Stimulated activated CD4-positive, alpha-beta T cell treated with anti-CD3 and anti-CD28 coated beads, Interleukin-2, amount 100 ng/mL, for 24 hours (primary cell): ENCODE measurements at regions not wholly inside any gene's neighbourhood (a gene's known extent, or its start where the extent isn't known, plus 50 kb on each side); places are given as distances from the start of the nearest gene placed in this dataset.
A peak's percentile ranks its signal among the peaks of the same experiment; 100 is the strongest.

Source experiments
- DNase-seq, 2 donors: peaks; one replicate each; pipeline ENCODE4 v3.0.0-alpha.2; 2020

DNA sequence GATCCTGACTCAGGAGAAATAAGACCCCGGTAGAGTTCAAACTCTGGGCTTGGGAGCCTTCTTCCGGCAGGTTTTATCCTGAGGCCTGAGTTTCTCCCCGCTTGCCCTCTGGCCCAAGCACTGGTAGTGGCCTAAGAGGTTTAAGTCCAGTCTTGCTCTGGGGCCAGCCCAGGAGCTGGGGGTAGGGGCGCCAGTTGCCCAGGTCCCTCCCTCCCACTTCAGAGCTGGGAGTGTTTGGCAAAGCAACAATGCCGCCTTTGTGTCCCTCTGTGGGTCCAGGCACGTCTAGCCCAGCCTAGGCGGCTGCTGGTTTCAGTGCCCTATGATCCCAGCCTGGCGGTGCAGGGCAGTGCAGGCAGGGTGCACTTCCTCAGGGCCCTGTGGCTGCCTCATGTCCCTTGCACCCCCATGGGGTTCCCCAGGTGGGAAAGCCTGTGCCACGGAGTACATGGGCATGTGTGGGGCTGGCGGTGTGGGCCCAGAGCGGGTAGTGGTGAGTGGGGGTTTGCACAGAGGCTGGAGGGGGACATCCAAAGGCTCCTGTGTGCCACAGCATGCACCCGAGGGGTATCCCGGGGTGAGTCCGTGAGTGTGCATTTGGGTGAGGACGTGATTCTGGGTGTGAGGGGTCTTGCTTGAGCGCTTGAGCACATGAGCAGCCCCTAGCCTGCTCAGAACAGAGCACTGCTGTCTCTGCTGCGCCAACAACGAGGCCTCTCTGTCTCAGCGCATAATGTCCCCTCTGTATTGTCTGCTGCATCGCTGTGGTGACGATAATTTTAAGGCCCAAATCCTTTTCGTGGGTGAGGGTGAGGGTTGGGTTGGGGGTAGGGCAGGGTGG lies 61.7 kb upstream of the PSD2 start:
- DNase-seq, result no peak

DNA sequence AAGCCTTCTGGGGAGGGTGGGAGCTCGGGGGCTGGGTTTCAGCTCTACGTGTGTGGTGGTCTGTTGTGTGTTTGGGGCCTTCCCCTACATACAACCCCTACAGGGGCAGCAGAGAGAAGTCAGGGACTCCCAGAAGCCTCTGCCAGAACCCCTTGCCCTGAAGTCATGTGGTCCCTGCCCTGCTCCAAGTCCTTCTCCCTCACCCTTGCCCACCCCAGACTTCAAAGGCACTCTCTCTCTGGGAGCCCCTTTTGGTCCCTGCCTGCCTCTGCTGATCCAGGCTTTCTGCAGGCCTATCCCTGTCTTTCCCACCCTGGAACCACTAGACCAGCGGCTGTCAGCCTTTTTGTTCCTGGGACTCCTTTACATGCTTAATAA lies 61.1 kb upstream of the PSD2 start:
- DNase-seq, result no peak

DNA sequence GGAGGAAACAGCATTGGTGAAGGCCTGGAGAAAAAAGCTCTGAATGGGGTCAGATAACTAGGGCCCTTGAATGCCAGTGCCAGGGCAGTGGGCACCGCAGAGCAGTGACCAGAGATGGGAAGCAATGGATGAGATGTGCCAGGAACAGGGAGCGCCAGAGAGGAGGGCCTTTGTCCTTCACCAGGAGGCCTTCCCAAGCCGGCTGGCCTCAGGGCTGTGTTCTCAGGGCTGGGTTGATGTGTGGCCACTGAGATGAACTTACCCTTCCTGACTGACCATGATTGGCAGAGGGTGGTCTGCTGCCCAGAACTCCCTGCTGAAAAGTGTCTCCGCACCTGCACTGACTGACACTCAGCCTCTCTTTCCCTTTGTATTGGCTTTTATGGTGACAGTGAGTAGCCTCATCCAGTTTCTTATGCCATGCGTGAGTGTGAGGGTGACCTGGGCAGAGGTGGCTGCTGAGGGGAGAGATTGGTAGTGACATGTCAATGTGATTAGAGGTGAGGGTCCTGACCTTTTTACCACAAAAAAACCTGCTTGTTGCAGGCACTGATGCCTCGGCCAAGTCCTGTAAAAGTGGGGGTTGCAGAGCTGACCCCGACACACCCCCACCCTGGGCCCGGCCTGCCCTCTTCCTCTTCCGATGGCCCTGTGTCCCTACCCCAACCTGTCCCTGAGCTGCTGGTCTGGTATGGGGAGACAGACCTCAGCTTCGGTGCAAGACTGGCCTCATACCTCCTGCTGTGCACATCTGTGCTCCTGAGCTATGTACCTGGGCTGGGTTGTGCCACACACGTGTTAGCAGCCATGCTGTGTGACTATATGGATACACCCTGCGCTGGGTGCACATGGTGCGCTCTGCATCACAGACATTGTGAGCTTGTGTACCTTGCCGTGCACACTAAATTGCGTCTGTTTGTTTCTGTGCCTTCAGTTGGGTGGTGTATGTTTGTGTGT lies 57.1 kb upstream of the PSD2 start:
- no peak for DNase-seq

DNA sequence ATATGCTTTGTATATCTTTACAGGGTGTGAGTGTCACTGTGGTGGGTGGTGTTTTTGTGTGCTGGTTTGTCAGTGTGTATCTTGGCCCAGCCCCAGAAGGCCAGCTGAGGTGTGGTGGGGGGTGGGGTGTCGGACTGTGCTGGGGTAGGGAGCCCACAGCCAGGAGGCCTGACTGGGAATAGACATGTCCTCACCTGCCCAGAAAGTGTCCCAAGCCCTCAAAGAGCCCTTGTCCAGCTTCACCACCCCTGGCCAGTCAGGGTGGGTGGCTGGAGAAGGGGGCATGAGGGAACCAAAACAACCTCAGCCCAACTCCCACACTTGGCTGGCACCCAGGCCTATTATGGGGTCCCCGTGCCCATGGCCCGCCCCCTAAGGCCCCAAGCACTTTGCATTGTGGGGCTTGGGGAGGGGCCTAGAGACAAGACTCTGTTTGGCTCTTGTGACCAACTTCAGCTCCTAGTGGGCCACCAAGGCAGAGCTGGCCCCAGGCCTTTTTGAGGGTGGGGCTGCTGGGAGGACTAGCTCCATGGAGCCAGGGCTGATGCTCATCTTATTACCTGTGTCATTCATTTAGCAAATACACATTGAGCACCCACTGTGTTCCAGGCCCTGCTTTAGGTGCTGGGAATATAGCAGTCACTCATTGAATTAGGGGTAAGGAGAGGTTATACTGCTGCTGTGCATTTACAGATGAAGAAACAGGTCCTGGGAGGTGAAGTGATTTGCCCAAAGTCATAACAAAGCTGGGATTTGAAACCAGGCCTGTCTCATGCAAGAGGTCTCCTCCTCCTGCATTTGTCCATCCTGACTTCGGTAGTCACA lies 56.2 kb upstream of the PSD2 start:
- no peak for DNase-seq

DNA sequence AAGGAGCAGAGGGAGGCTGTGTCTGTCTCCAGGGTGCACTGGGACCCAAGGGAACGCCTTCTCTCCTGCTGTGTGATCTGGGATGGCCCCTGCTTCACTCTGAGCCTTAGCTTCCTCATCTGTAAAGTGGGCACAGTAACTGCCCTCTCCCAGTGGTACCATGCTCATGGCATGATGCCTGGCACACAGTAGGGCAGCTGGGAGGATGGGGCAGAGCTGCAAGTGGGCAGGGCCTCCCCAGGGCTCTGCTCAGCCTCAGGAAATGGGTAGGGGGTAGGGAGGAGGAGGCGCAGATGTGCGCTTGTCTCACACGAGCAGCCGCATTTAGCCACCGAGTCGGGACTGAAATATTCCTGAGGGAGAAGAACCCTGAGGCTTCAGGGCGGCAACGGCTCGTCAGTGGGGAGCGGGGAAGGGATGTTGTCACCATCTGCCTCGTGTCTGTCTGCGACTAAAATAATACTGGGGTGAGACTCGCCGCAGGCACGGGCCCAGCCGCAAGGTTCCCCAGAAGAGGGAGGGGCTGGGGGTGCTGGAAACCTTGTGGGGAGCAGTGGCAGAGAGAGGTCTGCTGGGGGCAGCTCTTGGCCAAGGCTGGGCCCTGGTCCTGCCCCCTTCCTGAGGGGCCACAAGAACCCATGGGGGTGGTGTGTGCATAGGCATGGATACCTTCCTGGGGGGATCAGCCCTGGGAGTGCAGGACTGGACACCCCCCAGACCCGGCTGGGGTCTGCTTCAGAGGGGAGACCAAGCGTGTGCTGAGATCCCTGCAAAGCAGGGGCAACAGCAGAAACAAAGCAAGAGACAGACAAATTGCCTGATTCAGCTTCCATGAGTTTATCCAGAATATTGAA lies 55.2 kb upstream of the PSD2 start:
- DNase-seq, result no peak

DNA sequence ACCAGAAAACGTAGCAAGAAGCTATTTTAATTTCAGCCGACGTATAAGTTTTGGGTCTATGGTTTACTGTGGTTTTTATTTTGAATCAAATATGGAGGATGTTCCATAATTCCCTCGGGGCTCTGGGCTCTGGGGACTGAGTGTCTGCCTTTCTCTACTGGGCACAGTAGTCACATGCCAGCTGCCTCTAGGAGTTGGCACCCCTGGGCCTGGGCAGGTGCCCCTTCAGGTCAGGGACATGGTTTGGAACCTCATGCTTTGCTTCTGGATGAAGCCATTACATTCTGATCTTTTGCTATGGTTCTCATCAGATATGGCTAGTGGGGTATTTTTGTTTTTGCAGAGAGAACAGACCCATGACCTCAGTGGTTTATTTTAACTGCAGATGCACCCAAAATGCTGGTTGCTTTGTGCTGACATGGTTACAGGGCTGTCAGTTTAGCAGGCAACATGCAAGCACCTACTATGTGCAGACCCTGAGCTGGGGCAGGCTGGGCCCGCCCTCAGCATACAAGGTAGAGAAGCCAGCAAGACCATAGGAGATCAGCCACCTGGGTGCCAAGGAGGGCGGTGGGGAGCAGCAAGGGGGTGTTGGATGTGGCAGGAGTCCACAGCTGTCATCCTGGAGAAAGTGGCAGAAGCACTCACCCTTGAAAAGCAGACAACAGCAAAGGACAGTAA lies 54.5 kb upstream of the PSD2 start:
- DNase-seq, result no peak

DNA sequence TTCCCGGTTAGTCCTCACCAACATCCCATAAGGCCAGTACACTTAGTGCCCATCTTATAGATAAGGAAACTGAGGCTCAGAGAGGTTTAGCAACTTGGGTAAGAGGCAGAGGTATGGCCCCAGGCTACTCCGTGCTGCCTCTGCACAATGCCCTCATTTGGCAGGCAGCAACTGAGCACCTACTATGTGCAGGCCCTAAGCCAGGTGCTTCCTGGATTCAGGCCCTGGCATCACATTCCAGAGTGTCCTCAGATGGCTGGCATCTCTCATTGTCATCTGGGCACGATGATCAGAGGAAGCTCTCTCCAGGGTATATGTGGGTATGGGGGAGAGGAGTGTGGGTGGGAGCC lies 53.8 kb upstream of the PSD2 start:
- DNase-seq, result no peak

DNA sequence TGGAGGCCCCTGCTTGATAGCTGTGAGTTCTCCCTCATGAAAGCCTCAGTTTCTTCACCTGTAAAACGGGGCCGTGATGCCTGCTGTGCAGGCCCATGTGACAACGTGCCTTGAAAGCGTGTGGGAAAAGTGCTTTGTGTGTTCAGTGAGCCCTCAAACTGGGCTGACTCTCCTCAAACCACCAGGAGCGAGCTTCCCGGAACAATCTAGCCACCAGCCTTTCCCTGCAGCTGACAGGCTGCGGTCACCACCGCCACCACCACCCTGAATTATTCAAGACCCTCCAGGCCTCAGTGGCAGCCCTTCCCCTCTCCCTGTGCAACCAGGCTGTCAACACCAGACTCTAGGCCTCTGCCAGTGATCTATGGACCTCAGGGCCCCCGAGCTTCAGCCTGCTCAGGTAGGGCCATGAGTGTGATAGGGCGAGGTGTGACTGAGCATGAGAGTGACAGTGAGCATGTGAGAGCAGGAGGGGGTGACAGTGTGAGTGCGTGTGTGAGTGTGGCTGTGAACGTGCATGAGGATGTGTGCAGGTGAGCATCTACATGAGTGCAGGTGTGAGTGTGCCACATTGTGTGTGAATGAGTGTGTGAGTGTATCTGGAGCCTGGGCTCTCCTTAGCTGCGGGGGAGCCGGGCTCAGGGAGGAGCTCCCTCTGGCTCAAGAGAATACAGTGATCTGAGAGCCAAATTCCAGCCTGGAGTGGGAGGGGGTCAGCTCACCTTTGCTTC lies 53.3 kb upstream of the PSD2 start:
- DNase-seq, result no peak

DNA sequence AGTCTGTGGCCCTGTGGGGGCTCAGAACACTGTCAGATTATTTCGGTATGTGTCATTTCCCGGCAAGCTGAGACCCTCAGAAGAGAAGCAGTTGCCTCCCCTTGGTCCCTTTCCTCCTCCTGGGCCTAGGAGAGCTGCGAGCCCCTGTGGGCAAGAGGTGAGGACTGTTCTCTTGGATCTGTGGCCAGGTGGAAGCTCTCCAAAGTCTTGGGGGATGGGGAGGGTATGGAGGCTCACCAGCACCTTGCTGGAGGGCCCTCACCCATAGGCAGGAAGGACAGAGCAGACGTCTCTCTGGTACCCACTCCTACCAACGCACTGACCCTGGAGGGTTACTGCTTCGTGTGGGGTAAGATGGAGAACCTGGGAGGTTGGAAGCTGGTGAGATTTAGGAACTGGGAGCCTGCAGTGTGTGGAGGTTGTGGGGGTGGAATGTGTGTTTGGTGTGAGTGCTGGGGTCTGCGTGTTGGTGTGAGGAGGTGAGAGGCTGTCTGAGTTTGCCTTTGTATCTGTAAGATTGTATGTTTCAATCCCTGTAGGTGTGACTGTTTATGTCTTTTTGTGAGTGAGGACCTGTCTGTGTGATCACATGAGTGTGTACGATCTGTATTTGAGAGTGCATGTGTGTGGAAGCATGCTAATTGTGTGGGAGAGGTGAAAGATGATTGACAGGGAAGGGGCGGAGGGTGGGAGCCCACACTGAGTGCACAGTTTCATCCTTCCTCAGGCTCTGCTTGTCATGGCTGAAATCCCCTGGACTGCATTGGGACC lies 52.4 kb upstream of the PSD2 start:
- no peak for DNase-seq

DNA sequence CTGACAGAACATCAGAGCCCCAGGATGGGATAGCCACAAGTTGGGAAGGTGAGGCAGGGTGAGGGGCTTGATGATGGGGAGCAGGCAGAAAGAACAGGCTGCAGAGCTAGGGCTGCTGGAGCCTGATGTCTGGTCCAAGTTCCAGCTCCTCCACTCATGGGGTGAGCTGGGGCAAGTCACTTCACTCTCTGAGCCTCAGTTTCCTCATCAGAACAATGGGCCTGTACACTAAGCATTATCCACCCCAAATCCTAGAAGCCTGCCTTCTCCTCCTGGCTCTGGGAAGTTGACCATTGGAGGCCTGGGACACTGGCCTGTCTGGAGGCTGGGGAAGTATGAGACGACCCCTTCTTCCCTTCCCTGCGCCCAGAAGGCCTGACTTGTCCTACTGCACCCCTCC lies 51.8 kb upstream of the PSD2 start:
- no peak for DNase-seq

DNA sequence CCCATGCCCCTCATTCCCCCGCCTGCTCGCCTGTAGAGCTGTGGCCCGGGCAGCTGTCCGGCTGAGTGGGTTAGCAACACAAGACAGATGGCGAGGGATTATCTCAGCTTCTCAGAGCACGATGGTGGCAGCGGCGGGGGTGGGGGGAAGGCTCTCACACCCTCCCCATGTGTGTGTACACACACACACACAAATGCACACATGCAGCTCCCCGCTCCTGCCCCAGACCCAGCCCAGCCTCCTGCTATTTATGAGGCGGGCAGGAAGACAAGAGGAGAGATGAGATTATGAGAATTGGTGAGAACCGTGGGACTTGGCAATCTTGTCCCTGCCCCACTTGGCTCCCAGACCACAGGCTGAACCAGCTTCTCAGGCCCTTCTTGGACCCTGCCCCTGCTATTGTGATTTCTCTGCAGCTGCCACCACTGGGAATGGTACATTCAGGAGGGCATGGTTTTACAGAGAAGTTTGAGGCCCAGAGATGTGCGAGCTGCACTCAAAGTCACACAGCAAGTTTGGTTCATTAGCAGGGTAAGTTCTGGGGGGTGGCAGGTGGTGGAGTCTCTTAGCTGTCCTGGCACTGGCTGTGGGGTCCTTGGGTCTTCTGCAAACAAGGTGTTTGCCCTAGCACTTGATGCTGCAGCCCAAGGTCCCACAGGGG lies 51.0 kb upstream of the PSD2 start:
- DNase-seq, result no peak

DNA sequence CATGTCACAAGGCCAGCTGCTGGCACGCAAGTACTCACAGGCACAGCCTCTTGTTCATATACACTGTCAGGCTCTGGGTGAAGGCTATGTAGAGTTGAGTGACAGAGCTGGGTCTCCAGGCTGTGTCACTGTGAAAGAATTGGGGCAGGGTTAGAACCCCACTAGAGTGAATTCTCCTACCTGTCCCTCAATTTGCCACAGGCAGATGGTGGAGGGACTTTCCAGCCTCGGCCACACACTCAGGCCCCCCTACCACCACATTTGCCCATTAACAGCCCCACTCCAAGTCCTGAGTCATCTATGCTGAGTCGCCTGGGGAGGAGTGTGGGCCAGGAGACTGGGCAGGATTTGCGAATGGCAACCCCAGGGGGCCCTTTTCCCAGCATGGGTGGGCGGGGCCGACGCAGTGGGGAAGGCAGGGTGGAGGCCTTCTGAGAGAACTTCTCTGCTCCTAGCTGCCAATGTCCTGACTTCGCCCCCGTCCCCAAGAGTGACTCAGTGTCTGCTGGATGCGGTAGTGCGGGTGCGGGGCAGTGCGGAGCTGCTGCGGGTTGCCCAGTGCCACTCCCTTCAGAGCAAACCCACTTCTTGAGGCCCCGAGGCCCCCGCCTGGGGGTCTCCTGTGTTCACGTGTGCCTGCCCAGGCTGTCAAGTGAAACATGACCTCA lies 50.3 kb upstream of the PSD2 start:
- DNase-seq, result peak; percentile 41 to 48

DNA sequence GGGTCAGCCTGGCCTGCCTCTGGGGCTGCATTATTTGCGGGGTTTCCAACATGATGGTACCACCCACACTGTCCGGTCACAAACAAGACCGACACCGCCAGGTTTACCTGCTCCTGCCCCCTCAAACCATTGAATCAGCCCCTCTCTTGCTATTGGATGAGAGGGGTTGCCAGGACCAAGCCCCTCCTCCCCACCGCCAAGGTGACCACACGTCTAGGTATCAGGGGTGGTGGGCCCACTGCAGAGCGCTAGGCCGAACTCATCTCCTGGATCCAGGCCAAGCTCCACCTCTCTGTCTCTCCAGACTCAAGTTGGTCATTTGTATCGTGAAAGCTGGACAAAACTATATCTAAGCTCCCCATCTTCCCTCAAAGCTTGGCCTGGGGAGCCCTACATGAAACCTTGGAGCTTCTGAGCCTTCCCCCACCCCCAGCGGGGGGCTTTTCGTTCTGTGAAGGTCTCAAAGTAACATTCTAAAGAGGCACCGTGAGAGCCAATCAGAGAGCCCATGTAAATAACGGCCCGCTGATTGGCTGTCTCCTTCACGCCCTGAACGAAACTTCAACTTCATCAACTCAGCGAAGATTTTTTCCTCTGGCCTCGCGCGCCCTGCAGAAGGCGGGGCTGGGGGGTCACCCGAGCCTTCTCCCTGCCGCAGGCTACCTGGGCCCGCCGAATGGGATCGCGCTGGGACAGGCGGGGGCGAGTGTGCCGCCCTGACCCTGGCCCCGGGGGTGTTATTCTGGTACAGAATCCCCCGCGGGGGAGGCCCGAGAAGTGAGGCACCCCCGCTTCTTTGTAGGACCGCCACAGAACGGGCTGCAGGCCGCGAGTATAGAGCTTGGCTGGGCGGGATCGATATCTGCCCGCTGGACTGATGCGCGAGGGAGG lies 49.6 kb upstream of the PSD2 start:
- peak; percentile 37 to 46 for DNase-seq
